ENCODE measurements at regions not wholly inside any gene's neighbourhood (a gene's known extent, or its start where the extent isn't known, plus 50 kb on each side); places are given as distances from the start of the nearest gene placed in this dataset.

GRCh38 chr1:70635868-70636267 is 224.8 kb downstream of the CTH start:
- Histone ChIP-seq H3K9me1 (ENCODE audit: control insufficient read depth, insufficient read depth, low read length) (no peaks in the 10 kb centered on the region), H3K9ac (ENCODE audit: insufficient read depth in 1 of 2, low read depth in 2 of 2, low read length in 2 of 2) (no peak overlapping the region), H3K4me1 (replicated peaks in 1 of 2; ENCODE audit: control insufficient read depth in 2 of 2, insufficient read depth in 2 of 2, low read length in 2 of 2) (no peaks in the 10 kb centered on the region), H4K20me1 (replicated peaks; ENCODE audit: control insufficient read depth, insufficient read depth, low read length) (no peaks in the 10 kb centered on the region), H3K27ac (ENCODE audit: extremely low read depth, low read depth, low read length) (no peak overlapping the region), H3K27me3 (ENCODE audit: control insufficient read depth in 2 of 2, insufficient read depth in 2 of 2, low read length in 2 of 2) (no peaks in the 10 kb centered on the region), H3K4me3 (no peak overlapping the region), H3K9me3 (replicated peaks; ENCODE audit: control insufficient read depth, insufficient read depth, low read depth, low read length) (no peaks in the 10 kb centered on the region), H3K79me2 (ENCODE audit: control insufficient read depth, insufficient read depth, low read length) (no peaks in the 10 kb centered on the region), H2AFZ (ENCODE audit: low read depth, low read length) (no peak overlapping the region), H3K36me3 (ENCODE audit: control insufficient read depth, insufficient read depth, low read length) (no peaks in the 10 kb centered on the region), H3K4me2 (ENCODE audit: insufficient read depth, low read length) (no peak overlapping the region)
- no peak for FAIRE-seq
- ChIA-PET CTCF (ENCODE audit: low intra/inter-chr PET ratio) (no interaction called here), POLR2A (no interaction called here)
- TF ChIP-seq BRCA1 (IDR thresholded peaks at IDR 0.05) (no peak), BRCA1 (CRISPR knock-in tag; IDR thresholded peaks at IDR 0.05) (no peak), C11orf30 (IDR thresholded peaks at IDR 0.05; ENCODE audit: low read depth) (no peak), HNRNPUL1 (IDR thresholded peaks at IDR 0.05; ENCODE audit: low read length) (no peak), EGR1 (conservative IDR thresholded peaks at IDR 0.05) (no peak), BCL6 (CRISPR knock-in tag; IDR thresholded peaks at IDR 0.05) (no peak), MIER1 (IDR thresholded peaks at IDR 0.05; ENCODE audit: low read depth) (no peak), ZBTB40 (IDR thresholded peaks at IDR 0.05) (no peak), ZBTB40 (CRISPR knock-in tag; IDR thresholded peaks at IDR 0.05) (no peak), TRIM28 (IDR thresholded peaks at IDR 0.05) (no peak), HLTF (IDR thresholded peaks at IDR 0.05) (no peak), POLR3A (IDR thresholded peaks at IDR 0.05; ENCODE audit: borderline replicate concordance, extremely low read depth, insufficient read depth, insufficient read length) (no peak), MYBL2 (IDR thresholded peaks at IDR 0.05; ENCODE audit: low read depth) (no peak), MYBL2 (CRISPR knock-in tag; IDR thresholded peaks at IDR 0.05; ENCODE audit: borderline replicate concordance) (no peak), HSF4 (CRISPR knock-in tag; IDR thresholded peaks at IDR 0.05; ENCODE audit: borderline replicate concordance) (no peak), NCOA4 (IDR thresholded peaks at IDR 0.05; ENCODE audit: partially characterized antibody) (no peak), ELK1 (CRISPR knock-in tag; IDR thresholded peaks at IDR 0.05) (no peak), FOXJ2 (tag; IDR thresholded peaks at IDR 0.05) (no peak)
- no TSS peak for BruUV-seq (replicated peaks)
- in situ Hi-C loops (cut with MboI), result no loop called here
- DNase-seq (ENCODE audit: extremely low read depth in 1 of 4, low spot score in 3 of 4), result no peak
- intact Hi-C loops (cut with micrococcal nuclease), result no loop called here
- no peak for ATAC-seq
- WGBS (ENCODE audit: insufficient coverage, low coverage, missing lambda C conversion rate), result 6% methylated on average over 3 of the region's 3 CpGs

Data from K562 (cell line).